Chondrocyte (in vitro differentiated cells): ENCODE measurements at regions not wholly inside any gene's neighbourhood (a gene's known extent, or its start where the extent isn't known, plus 50 kb on each side); places are given as distances from the start of the nearest gene placed in this dataset.

Experiments used
- DNase-seq: peaks from one replicate; pipeline ENCODE4 v3.0.0; 2021; ENCODE audit warnings: mixed read lengths, low spot score
- H3K27ac Mint-ChIP-seq: one replicate; pipeline ENCODE4 v1.8.0; 2021; ENCODE audit warnings: mild to moderate bottlenecking, moderate library complexity, mixed read lengths; ENCODE audit not compliant: unreplicated experiment
- H3K27me3 Mint-ChIP-seq: 2 replicates; pipeline ENCODE4 v1.8.0; 2021; ENCODE audit warnings: low read depth, mixed read lengths
- H3K36me3 Mint-ChIP-seq: 2 replicates; pipeline ENCODE4 v1.8.0; 2021; ENCODE audit warnings: low read depth, mixed read lengths
- H3K4me1 Mint-ChIP-seq: 2 replicates; pipeline ENCODE4 v1.8.0; 2021; ENCODE audit warnings: low read depth, mild to moderate bottlenecking, mixed read lengths
- H3K4me3 Mint-ChIP-seq: one replicate; pipeline ENCODE4 v1.8.0; 2021; ENCODE audit warnings: mild to moderate bottlenecking, moderate library complexity, mixed read lengths; ENCODE audit not compliant: unreplicated experiment
- H3K9me3 Mint-ChIP-seq: 2 replicates; pipeline ENCODE4 v1.8.0; 2021; ENCODE audit warnings: low read depth, mixed read lengths
- CTCF ChIP-seq: fragments of 200-600 bp; sonication (generic); IDR thresholded peaks from 2 replicates; pipeline ENCODE4 v1.5.0; 2021; ENCODE audit warnings: antibody characterized with exemption, mild to moderate bottlenecking, moderate library complexity

- Mint-ChIP-seq H3K36me3 (peaks cover 6% of the 10 kb centered on the region), H3K4me3 (no peak overlapping the region), H3K27me3 (peaks cover 3% of the 10 kb centered on the region), H3K27ac (no peak overlapping the region), H3K9me3 (peaks cover 15% of the 10 kb centered on the region), H3K4me1 (no peaks in the 10 kb centered on the region)
- TF ChIP-seq CTCF = no peak
- DNase-seq = no peak
Measured at GRCh38 chr12:127422935-127423566, 843.9 kb upstream of the TMEM132C start.

GRCh38 chr12:127425474-127425873 is 841.5 kb upstream of the TMEM132C start:
- no peak for TF ChIP-seq CTCF
- peaks cover 7% of the 10 kb centered on the region for H3K4me1 Mint-ChIP-seq

GRCh38 chr12:127428420-127428819 is 838.5 kb upstream of the TMEM132C start:
- Mint-ChIP-seq H3K9me3 (peaks cover 5% of the 10 kb centered on the region), H3K36me3 (peaks cover 2% of the 10 kb centered on the region), H3K4me1 (peaks cover 7% of the 10 kb centered on the region), H3K27ac (no peak overlapping the region), H3K4me3 (no peak overlapping the region), H3K27me3 (peaks cover 6% of the 10 kb centered on the region)
- no peak for DNase-seq
- no peak for TF ChIP-seq CTCF

More at GRCh38 chr12:127425474-127425873, 841.5 kb upstream of the TMEM132C start:
- DNase-seq = no peak
- Mint-ChIP-seq H3K27me3 (peaks cover 3% of the 10 kb centered on the region), H3K27ac (no peak overlapping the region), H3K4me3 (no peak overlapping the region), H3K36me3 (peaks cover 3% of the 10 kb centered on the region), H3K9me3 (peaks cover 5% of the 10 kb centered on the region)

GRCh38 chr12:127429551-127430285 is 837.3 kb upstream of the TMEM132C start:
- Mint-ChIP-seq H3K4me1 (peaks cover 7% of the 10 kb centered on the region), H3K36me3 (peaks cover 2% of the 10 kb centered on the region), H3K4me3 (no peak overlapping the region), H3K9me3 (peaks cover 5% of the 10 kb centered on the region), H3K27me3 (peaks cover 10% of the 10 kb centered on the region), H3K27ac (no peak overlapping the region)
- no peak for DNase-seq
- TF ChIP-seq CTCF = no peak

- Mint-ChIP-seq H3K4me3 (no peak overlapping the region), H3K9me3 (peaks cover 1% of the 10 kb centered on the region), H3K27me3 (peaks cover 10% of the 10 kb centered on the region), H3K27ac (no peak overlapping the region), H3K36me3 (no peaks in the 10 kb centered on the region), H3K4me1 (peaks cover 7% of the 10 kb centered on the region)
- no peak for DNase-seq
- TF ChIP-seq CTCF = no peak
Measured at GRCh38 chr12:127430401-127430800, 836.6 kb upstream of the TMEM132C start.
